Stomach (tissue), 8 donors: ENCODE measurements at regions not wholly inside any gene's neighbourhood (a gene's known extent, or its start where the extent isn't known, plus 50 kb on each side); places are given as distances from the start of the nearest gene placed in this dataset.
A peak's percentile ranks its signal among the peaks of the same experiment; 100 is the strongest.

Experiments used
- DNase-seq, 2 donors: peaks; one replicate each; pipeline versions ENCODE4 v3.0.0 to v3.0.0-alpha.2; 2013 to 2019
- H3K27ac ChIP-seq, 5 donors: fragments of 200-600 bp in 4 of 5; sonication (generic) in 4 of 5; one replicate each; pipeline ENCODE4 v1.5.1; 2013 to 2019; ENCODE audit warnings: mild to moderate bottlenecking in 1 of 5, moderate library complexity in 1 of 5
- H3K27me3 ChIP-seq, 3 donors: fragments of 200-600 bp; sonication (generic); one replicate each; pipeline ENCODE4 v1.5.1; 2017 to 2019; ENCODE audit warnings: mixed run types in 1 of 3
- H3K36me3 ChIP-seq, 4 donors: fragments of 200-600 bp; sonication (generic); 1 replicate in 3 of 4; 2 replicates in 1 of 4; pipeline ENCODE4 v1.5.1; 2016 to 2019
- H3K4me1 ChIP-seq, 4 donors: fragments of 200-600 bp; sonication (generic); one replicate each; pipeline ENCODE4 v1.5.1; 2016 to 2019
- H3K4me3 ChIP-seq, 4 donors: fragments of 200-600 bp; sonication (generic) in 3 of 4; one replicate each; pipeline ENCODE4 v1.5.1; 2016 to 2019; ENCODE audit warnings: mild to moderate bottlenecking in 1 of 4
- H3K9me3 ChIP-seq, 4 donors: fragments of 200-600 bp; sonication (generic); one replicate each; pipeline ENCODE4 v1.5.1; 2016 to 2019
- CTCF ChIP-seq, 7 experiments: fragments of 450-650 bp in 4 of 7; fragments of 200-600 bp in 3 of 7; sonication (generic) in 3 of 7; IDR thresholded peaks; one replicate each; pipeline ENCODE4 v1.5.1; 2016 to 2019; ENCODE audit warnings: antibody characterized with exemption in 7 of 7, control low read depth in 2 of 7, mild to moderate bottlenecking in 1 of 7
- EP300 ChIP-seq: sonication (generic); formaldehyde crosslinking; IDR thresholded peaks from one replicate; pipeline ENCODE4 v1.6.1; 2017; ENCODE audit warnings: antibody characterized with exemption
- POLR2A ChIP-seq, 4 donors: fragments of 450-650 bp; IDR thresholded peaks; one replicate each; pipeline ENCODE4 v1.6.1; 2016; ENCODE audit warnings: antibody characterized with exemption in 4 of 4, control low read depth in 2 of 4, mild to moderate bottlenecking in 1 of 4, moderate library complexity in 1 of 4
- POLR2AphosphoS5 ChIP-seq, 3 donors: sonication (generic); formaldehyde crosslinking; IDR thresholded peaks; one replicate each; pipeline ENCODE4 v1.6.1; 2016; ENCODE audit warnings: antibody characterized with exemption in 3 of 3
- WGBS, 5 donors: extraction: QIAGEN DNeasy Blood & Tissue Kit in 3 of 5; methylation state at CpG; one replicate each; pipeline versions ENCODE4 v1.1.5 to v1.1.7; 2013 to 2018; 5-methylcytosine and 5-hydroxymethylcytosine counted together
- intact Hi-C: fragments of 100-400 bp; cut with DNase I; formaldehyde crosslinking; loops from one replicate; pipeline ENCODE4 v1.15.1; 2023; ENCODE audit warnings: low total_unique reads
- donor health status: healthy with polysubstance abuse.
- donor health status: Bipolar disorder and iron deficiency.
- donor health status: healthy.

GRCh38 chr10:7045891-7046599 is 364.8 kb downstream of the SFMBT2 start:
- Histone ChIP-seq H3K27ac (no peak overlapping the region), H3K9me3 (peaks cover 0 to 9% (median 4%) of the 10 kb centered on the region in 4 donors), H3K27me3 (no peaks in the 10 kb centered on the region), H3K4me1 (no peaks in the 10 kb centered on the region), H3K4me3 (no peak overlapping the region), H3K36me3 (no peaks in the 10 kb centered on the region)
- DNase-seq, result peak in 1 of 2 donors; percentile 42
- WGBS, 5 donors, result 68 to 82% (median 77%) methylated on average over 4 of the region's 4 CpGs
- no peak for TF ChIP-seq CTCF (IDR thresholded peaks at IDR 0.05)
- TF ChIP-seq POLR2A (IDR thresholded peaks at IDR 0.05), result no peak
- TF ChIP-seq EP300, result no peak
- TF ChIP-seq POLR2AphosphoS5 (IDR thresholded peaks at IDR 0.05), result no peak
- intact Hi-C loops, result no loop called here

GRCh38 chr10:7043055-7043653 is 367.7 kb downstream of the SFMBT2 start:
- 57 to 73% (median 69%) methylated on average over 3 of the region's 3 CpGs for whole genome bisulfite sequencing, 5 donors
- H3K9me3 ChIP-seq, result no peaks in the 10 kb centered on the region
- DNase-seq, result no peak
- TF ChIP-seq POLR2AphosphoS5 (IDR thresholded peaks at IDR 0.05), result no peak
- TF ChIP-seq EP300, result no peak
- H3K4me1 ChIP-seq, result no peaks in the 10 kb centered on the region
- H3K4me3 ChIP-seq, result no peak overlapping the region
- H3K27ac ChIP-seq, result no peak overlapping the region
- H3K27me3 ChIP-seq, result no peaks in the 10 kb centered on the region
- no peaks in the 10 kb centered on the region for H3K36me3 ChIP-seq
- intact Hi-C loops, result no loop called here

GRCh38 chr10:7042419-7043054 is 368.3 kb downstream of the SFMBT2 start:
- Histone ChIP-seq H3K9me3 (no peaks in the 10 kb centered on the region), H3K27me3 (no peaks in the 10 kb centered on the region), H3K27ac (no peak overlapping the region), H3K36me3 (no peaks in the 10 kb centered on the region), H3K4me3 (no peak overlapping the region), H3K4me1 (no peaks in the 10 kb centered on the region)
- no peak for DNase-seq
- WGBS, 5 donors, result 89 to 95% (median 94%) methylated on average over 6 of the region's 6 CpGs
- intact Hi-C loops, result no loop called here
- TF ChIP-seq POLR2A (IDR thresholded peaks at IDR 0.05) (no peak), EP300 (no peak), CTCF (IDR thresholded peaks at IDR 0.05) (no peak), POLR2AphosphoS5 (IDR thresholded peaks at IDR 0.05) (no peak)

GRCh38 chr10:7042000-7042399 is 368.8 kb downstream of the SFMBT2 start:
- H3K4me1 ChIP-seq, result no peaks in the 10 kb centered on the region
- no peak overlapping the region for H3K4me3 ChIP-seq
- intact Hi-C loops, result no loop called here
- no peaks in the 10 kb centered on the region for H3K27me3 ChIP-seq
- H3K36me3 ChIP-seq, result no peaks in the 10 kb centered on the region
- no peaks in the 10 kb centered on the region for H3K9me3 ChIP-seq
- no peak overlapping the region for H3K27ac ChIP-seq
- no peak for DNase-seq
- 79 to 90% (median 85%) methylated on average over 3 to 4 of the region's 4 CpGs for WGBS, 5 donors
- TF ChIP-seq EP300 (no peak), POLR2AphosphoS5 (IDR thresholded peaks at IDR 0.05) (no peak), CTCF (IDR thresholded peaks at IDR 0.05) (no peak), POLR2A (IDR thresholded peaks at IDR 0.05) (no peak)
